ENCODE measurements at regions not wholly inside any gene's neighbourhood (a gene's known extent, or its start where the extent isn't known, plus 50 kb on each side); places are given as distances from the start of the nearest gene placed in this dataset.
A peak's percentile ranks its signal among the peaks of the same experiment; 100 is the strongest.

DNA sequence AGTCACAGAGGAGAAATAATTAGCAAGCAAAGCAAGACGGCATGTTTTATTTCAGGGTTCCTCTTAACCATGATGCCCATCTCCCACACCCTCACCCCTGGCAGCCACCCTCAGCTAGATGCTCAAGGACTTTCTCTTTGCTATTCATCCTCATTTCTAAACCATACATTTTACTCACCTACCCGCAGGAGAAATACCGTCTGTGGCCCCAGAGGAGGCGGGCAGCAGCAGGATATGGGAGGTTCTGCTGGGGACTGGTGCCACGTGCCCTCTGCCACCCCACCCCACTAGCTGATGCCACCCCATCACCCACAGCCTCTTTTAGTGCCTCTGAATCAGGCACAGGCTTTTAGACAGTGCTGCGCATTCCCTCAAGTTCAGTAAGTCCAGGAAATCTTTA, 168.7 kb upstream of the ITGB1 start:
- TF ChIP-seq, protein P1, sequence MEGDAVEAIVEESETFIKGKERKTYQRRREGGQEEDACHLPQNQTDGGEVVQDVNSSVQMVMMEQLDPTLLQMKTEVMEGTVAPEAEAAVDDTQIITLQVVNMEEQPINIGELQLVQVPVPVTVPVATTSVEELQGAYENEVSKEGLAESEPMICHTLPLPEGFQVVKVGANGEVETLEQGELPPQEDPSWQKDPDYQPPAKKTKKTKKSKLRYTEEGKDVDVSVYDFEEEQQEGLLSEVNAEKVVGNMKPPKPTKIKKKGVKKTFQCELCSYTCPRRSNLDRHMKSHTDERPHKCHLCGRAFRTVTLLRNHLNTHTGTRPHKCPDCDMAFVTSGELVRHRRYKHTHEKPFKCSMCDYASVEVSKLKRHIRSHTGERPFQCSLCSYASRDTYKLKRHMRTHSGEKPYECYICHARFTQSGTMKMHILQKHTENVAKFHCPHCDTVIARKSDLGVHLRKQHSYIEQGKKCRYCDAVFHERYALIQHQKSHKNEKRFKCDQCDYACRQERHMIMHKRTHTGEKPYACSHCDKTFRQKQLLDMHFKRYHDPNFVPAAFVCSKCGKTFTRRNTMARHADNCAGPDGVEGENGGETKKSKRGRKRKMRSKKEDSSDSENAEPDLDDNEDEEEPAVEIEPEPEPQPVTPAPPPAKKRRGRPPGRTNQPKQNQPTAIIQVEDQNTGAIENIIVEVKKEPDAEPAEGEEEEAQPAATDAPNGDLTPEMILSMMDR (IDR thresholded peaks at IDR 0.05; ENCODE audit: low read depth, low read length) = no peak
- Histone ChIP-seq H3K27ac (no peak overlapping the region), H3K4me3 (no peak overlapping the region), H3K9me3 (ENCODE audit: low read depth) (no peaks in the 10 kb centered on the region), H3K27me3 (no peaks in the 10 kb centered on the region), H3K36me3 (no peaks in the 10 kb centered on the region), H3K4me1 (ENCODE audit: low read depth) (no peaks in the 10 kb centered on the region)
- DNase-seq (ENCODE audit: low read depth in 1 of 2, low spot score in 1 of 2) = no peak

DNA sequence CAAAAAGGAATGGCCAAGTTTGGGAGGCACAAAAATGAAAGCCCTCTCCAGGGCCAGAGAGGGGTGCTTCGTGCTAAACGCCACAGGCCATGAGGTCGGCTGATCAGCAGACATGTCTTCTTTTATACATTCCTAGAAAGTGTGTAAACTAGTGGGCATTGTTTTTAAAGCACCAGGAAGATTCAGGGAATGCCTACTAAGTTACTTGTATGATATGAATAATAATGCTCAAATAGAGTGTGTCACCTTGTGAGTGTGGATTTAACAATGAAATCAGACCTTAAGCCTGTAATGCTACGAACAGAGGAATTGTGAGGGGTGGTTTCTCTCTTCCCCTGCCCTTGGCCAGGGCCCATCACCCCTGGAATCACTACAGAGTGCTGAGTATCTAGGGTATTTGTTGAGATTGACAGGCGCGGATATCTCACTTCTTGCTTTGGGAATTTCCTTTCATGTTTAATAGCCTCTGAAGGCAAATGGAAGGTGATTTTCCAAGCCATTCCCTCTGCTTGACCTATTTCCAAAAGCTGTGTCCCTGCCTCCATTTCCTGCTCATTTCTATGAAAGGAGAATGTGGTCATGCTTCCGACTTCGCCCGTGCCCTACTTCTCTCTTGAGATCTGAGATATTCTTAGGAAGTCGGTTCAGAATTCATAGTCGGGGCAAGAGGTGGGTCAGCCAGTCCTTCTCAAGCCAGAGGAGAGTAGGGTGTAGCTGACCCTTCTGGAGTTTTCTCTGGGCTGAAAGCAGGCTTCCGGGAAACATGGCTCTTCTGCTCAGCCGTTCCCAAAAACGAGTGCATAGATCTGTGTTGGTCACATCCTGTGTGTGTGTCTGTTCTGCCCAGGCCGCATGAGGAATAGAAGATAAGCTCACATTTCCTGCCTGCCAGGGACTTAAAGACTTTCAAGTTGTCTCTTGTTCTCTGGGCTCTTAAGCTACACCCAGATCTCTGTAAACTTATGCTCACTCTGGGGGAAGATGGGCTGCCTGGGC, 167.8 kb upstream of the ITGB1 start:
- H3K27ac ChIP-seq = no peak overlapping the region
- DNase-seq (ENCODE audit: low read depth in 1 of 2, low spot score in 1 of 2) = peak in 1 of 2 donors; percentile 76

DNA sequence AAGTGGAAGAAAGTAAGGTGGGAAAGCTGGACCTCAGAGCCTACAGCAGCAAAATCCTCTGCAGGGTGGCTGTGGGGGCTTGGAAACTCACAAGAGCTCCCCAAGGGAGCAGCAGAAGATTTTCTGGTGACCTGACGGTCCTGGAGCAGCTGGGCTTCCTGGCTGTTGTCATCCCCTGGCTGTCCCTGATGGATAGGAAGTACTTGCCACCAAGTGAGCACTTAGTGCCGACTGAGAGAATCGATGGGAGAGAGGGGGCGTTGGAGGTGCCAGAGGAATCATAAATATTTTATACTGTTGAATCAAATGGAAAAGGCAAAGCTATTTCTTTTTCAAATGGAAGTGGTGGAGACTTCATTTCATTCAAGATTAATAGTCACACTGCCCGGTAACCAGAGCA, 167.1 kb upstream of the ITGB1 start:
- TF ChIP-seq, protein P1 (IDR thresholded peaks at IDR 0.05; ENCODE audit: low read depth, low read length) = no peak
- H3K36me3 ChIP-seq = no peaks in the 10 kb centered on the region

More for the DNA sequence above, 167.8 kb upstream of the ITGB1 start:
- TF ChIP-seq, protein P1 (IDR thresholded peaks at IDR 0.05; ENCODE audit: low read depth, low read length) = no peak
- Histone ChIP-seq H3K9me3 (ENCODE audit: low read depth) (no peaks in the 10 kb centered on the region), H3K4me3 (no peak overlapping the region), H3K4me1 (ENCODE audit: low read depth) (no peaks in the 10 kb centered on the region), H3K36me3 (no peaks in the 10 kb centered on the region), H3K27me3 (no peaks in the 10 kb centered on the region)

DNA sequence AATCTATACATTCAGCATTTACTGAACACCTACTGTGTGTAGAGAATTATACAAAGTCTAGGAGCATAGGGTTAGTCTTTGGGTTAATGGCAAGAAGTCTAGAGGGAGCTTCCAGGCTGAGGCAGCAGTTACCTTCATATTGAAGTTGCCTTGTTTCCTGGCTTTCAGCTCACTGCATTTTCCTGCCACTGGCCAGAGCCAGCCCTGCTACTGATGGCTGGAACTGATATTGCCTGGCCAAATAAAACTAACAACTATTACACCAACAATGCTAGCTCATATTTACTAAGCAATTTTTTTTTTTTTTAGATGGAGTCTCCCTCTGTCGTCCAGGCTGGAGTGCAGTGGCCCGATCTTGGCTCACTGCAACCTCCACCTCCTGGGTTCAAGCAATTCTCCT, 165.7 kb upstream of the ITGB1 start:
- Histone ChIP-seq H3K4me1 (ENCODE audit: low read depth) (no peaks in the 10 kb centered on the region), H3K27ac (no peak overlapping the region), H3K27me3 (no peaks in the 10 kb centered on the region), H3K36me3 (no peaks in the 10 kb centered on the region), H3K4me3 (no peak overlapping the region), H3K9me3 (ENCODE audit: low read depth) (no peaks in the 10 kb centered on the region)
- TF ChIP-seq, protein P1 (IDR thresholded peaks at IDR 0.05; ENCODE audit: low read depth, low read length) = no peak
- DNase-seq (ENCODE audit: low read depth in 1 of 2, low spot score in 1 of 2) = no peak

More for the DNA sequence above, 167.1 kb upstream of the ITGB1 start:
- Histone ChIP-seq H3K4me1 (ENCODE audit: low read depth) (no peaks in the 10 kb centered on the region), H3K9me3 (ENCODE audit: low read depth) (no peaks in the 10 kb centered on the region), H3K27ac (no peak overlapping the region), H3K27me3 (no peaks in the 10 kb centered on the region), H3K4me3 (no peak overlapping the region)
- DNase-seq (ENCODE audit: low read depth in 1 of 2, low spot score in 1 of 2) = no peak

DNA sequence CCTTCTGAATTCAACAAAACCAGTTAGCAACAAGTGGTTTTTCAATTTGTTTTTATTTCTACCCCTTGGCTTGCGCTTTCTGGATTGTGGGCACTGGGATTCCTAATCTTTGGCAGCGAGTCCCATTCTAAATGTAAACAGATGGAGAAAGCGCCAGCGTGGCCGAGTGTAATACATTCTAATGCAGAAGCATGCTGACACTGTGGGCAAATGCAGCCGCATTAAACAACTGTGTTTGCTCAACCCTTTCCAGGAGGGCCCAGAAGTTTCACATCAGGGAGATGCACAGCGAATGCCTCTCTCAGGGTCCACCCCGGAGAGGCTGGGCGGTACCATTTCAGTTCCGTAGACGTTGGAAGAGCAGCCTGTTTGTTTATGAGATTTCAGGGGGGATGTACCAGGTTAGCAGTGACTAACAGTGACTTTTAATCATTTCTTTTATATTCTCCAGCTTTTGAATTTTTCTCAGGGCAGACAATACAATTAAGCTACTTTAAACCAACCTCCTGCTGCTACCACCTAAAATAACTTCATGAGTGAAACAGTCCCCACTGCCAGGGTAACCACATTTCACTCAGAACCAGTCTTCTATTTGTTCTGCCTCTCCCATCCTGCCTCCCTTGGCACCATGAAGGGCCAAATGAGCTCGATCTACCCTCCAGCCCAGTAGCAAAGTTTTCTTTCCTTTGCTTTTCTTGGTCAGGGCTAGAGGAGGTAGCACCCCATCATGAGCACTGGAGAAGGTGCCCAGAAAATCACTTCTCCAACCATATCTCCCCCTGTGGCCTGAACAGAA, 164.2 kb upstream of the ITGB1 start:
- TF ChIP-seq, protein P1 (IDR thresholded peaks at IDR 0.05; ENCODE audit: low read depth, low read length) = no peak
- Histone ChIP-seq H3K27ac (no peak overlapping the region), H3K4me1 (ENCODE audit: low read depth) (no peaks in the 10 kb centered on the region), H3K27me3 (no peaks in the 10 kb centered on the region), H3K4me3 (no peak overlapping the region), H3K9me3 (ENCODE audit: low read depth) (no peaks in the 10 kb centered on the region), H3K36me3 (no peaks in the 10 kb centered on the region)
- peak in 1 of 2 donors; percentile 85 for DNase-seq (ENCODE audit: low read depth in 1 of 2, low spot score in 1 of 2)

All from cardiac muscle cell (in vitro differentiated cells and primary cell).